IgD-negative memory B cell (primary cell): ENCODE measurements at regions not wholly inside any gene's neighbourhood (a gene's known extent, or its start where the extent isn't known, plus 50 kb on each side); places are given as distances from the start of the nearest gene placed in this dataset.

Experiments
- H3K27ac Mint-ChIP-seq, 3 donors: one replicate each; pipeline ENCODE4 v1.8.0; 2020 to 2022; ENCODE audit warnings: mild to moderate bottlenecking in 3 of 3, mixed read lengths in 3 of 3, moderate library complexity in 1 of 3
- H3K27me3 Mint-ChIP-seq: one replicate; pipeline ENCODE4 v1.8.0; 2021; ENCODE audit warnings: mixed read lengths
- H3K36me3 Mint-ChIP-seq: one replicate; pipeline ENCODE4 v1.8.0; 2020; ENCODE audit warnings: mild to moderate bottlenecking, mixed read lengths
- H3K4me1 Mint-ChIP-seq, 3 donors: one replicate each; pipeline ENCODE4 v1.8.0; 2020 to 2022; ENCODE audit warnings: mixed read lengths in 3 of 3, mild to moderate bottlenecking in 1 of 3
- H3K4me3 Mint-ChIP-seq, 4 donors: one replicate each; pipeline ENCODE4 v1.8.0; 2020 to 2022; ENCODE audit warnings: mild to moderate bottlenecking in 4 of 4, mixed read lengths in 4 of 4, moderate library complexity in 3 of 4
- H3K9me3 Mint-ChIP-seq, 3 donors: one replicate each; pipeline ENCODE4 v1.8.0; 2020 to 2021; ENCODE audit warnings: mixed read lengths in 3 of 3, mild to moderate bottlenecking in 1 of 3

GRCh38 chr9:82581516-82581915 is 481.4 kb downstream of the RASEF start:
- H3K36me3 Mint-ChIP-seq = no peaks in the 10 kb centered on the region
- no peak overlapping the region for H3K4me3 Mint-ChIP-seq
- no peak overlapping the region for H3K27ac Mint-ChIP-seq
- H3K9me3 Mint-ChIP-seq = peaks cover 2 to 4% (median 3%) of the 10 kb centered on the region in 3 donors
- no peaks in the 10 kb centered on the region for H3K4me1 Mint-ChIP-seq
- H3K27me3 Mint-ChIP-seq = no peaks in the 10 kb centered on the region

GRCh38 chr9:82581935-82582334 is 481.0 kb downstream of the RASEF start:
- peaks cover 2 to 4% (median 3%) of the 10 kb centered on the region in 3 donors for H3K9me3 Mint-ChIP-seq
- H3K27ac Mint-ChIP-seq = no peak overlapping the region
- H3K4me1 Mint-ChIP-seq = no peaks in the 10 kb centered on the region
- no peaks in the 10 kb centered on the region for H3K36me3 Mint-ChIP-seq
- no peak overlapping the region for H3K4me3 Mint-ChIP-seq
- no peaks in the 10 kb centered on the region for H3K27me3 Mint-ChIP-seq

- H3K27ac Mint-ChIP-seq = no peak overlapping the region
- H3K9me3 Mint-ChIP-seq = peaks cover 2 to 4% (median 2%) of the 10 kb centered on the region in 3 donors
- no peaks in the 10 kb centered on the region for H3K27me3 Mint-ChIP-seq
- no peaks in the 10 kb centered on the region for H3K4me1 Mint-ChIP-seq
- no peaks in the 10 kb centered on the region for H3K36me3 Mint-ChIP-seq
- H3K4me3 Mint-ChIP-seq = no peak overlapping the region
Observed at GRCh38 chr9:82582693-82583092, 480.2 kb downstream of the RASEF start.

GRCh38 chr9:82583524-82583923 is 479.4 kb downstream of the RASEF start:
- Mint-ChIP-seq H3K9me3 (peaks cover 0 to 4% (median 0%) of the 10 kb centered on the region in 3 donors), H3K36me3 (no peaks in the 10 kb centered on the region), H3K4me3 (no peak overlapping the region), H3K27ac (no peak overlapping the region), H3K4me1 (no peaks in the 10 kb centered on the region), H3K27me3 (no peaks in the 10 kb centered on the region)

GRCh38 chr9:82584349-82584863 is 478.5 kb downstream of the RASEF start:
- Mint-ChIP-seq H3K36me3 (no peaks in the 10 kb centered on the region), H3K4me3 (no peak overlapping the region), H3K27ac (no peak overlapping the region), H3K27me3 (no peaks in the 10 kb centered on the region), H3K4me1 (no peaks in the 10 kb centered on the region), H3K9me3 (peaks cover 0 to under 1% (median 0%) of the 10 kb centered on the region in 3 donors)

GRCh38 chr9:82586918-82587356 is 476.0 kb downstream of the RASEF start:
- Mint-ChIP-seq H3K27ac (no peak overlapping the region), H3K4me1 (no peaks in the 10 kb centered on the region), H3K9me3 (peaks cover 0 to under 1% (median 0%) of the 10 kb centered on the region in 3 donors), H3K36me3 (no peaks in the 10 kb centered on the region), H3K4me3 (no peak overlapping the region), H3K27me3 (no peaks in the 10 kb centered on the region)

- Mint-ChIP-seq H3K36me3 (no peaks in the 10 kb centered on the region), H3K9me3 (peaks cover 0 to 1% (median 0%) of the 10 kb centered on the region in 3 donors), H3K27ac (no peak overlapping the region), H3K27me3 (no peaks in the 10 kb centered on the region), H3K4me1 (no peaks in the 10 kb centered on the region), H3K4me3 (no peak overlapping the region)
Observed at GRCh38 chr9:82588301-82589180, 474.4 kb downstream of the RASEF start.

GRCh38 chr9:82590845-82591244 is 472.1 kb downstream of the RASEF start:
- peaks cover 0 to 1% (median 0%) of the 10 kb centered on the region in 3 donors for H3K9me3 Mint-ChIP-seq
- H3K4me1 Mint-ChIP-seq = no peaks in the 10 kb centered on the region
- no peak overlapping the region for H3K27ac Mint-ChIP-seq

GRCh38 chr9:82593501-82593900 is 469.4 kb downstream of the RASEF start:
- Mint-ChIP-seq H3K36me3 (no peaks in the 10 kb centered on the region), H3K9me3 (peaks cover 0 to 1% (median 0%) of the 10 kb centered on the region in 3 donors), H3K27me3 (peaks cover 3% of the 10 kb centered on the region), H3K4me3 (no peak overlapping the region), H3K27ac (no peak overlapping the region), H3K4me1 (no peaks in the 10 kb centered on the region)

More at GRCh38 chr9:82590845-82591244, 472.1 kb downstream of the RASEF start:
- H3K36me3 Mint-ChIP-seq = no peaks in the 10 kb centered on the region
- H3K27me3 Mint-ChIP-seq = peaks cover 3% of the 10 kb centered on the region
- no peak overlapping the region for H3K4me3 Mint-ChIP-seq

GRCh38 chr9:82597241-82598203 is 465.4 kb downstream of the RASEF start:
- peaks cover 3% of the 10 kb centered on the region for H3K27me3 Mint-ChIP-seq
- H3K36me3 Mint-ChIP-seq = no peaks in the 10 kb centered on the region
- H3K4me1 Mint-ChIP-seq = peaks cover 0 to 3% (median 0%) of the 10 kb centered on the region in 3 donors
- H3K9me3 Mint-ChIP-seq = no peaks in the 10 kb centered on the region
- no peak overlapping the region for H3K27ac Mint-ChIP-seq
- no peak overlapping the region for H3K4me3 Mint-ChIP-seq

- Mint-ChIP-seq H3K27ac (no peak overlapping the region), H3K27me3 (peaks cover 3% of the 10 kb centered on the region), H3K9me3 (no peaks in the 10 kb centered on the region), H3K4me1 (peaks cover 0 to 3% (median 0%) of the 10 kb centered on the region in 3 donors), H3K36me3 (no peaks in the 10 kb centered on the region), H3K4me3 (no peak overlapping the region)
Observed at GRCh38 chr9:82598241-82599039, 464.5 kb downstream of the RASEF start.

- Mint-ChIP-seq H3K36me3 (no peaks in the 10 kb centered on the region), H3K27ac (no peak overlapping the region), H3K4me1 (peaks cover 0 to 3% (median 0%) of the 10 kb centered on the region in 3 donors), H3K9me3 (no peaks in the 10 kb centered on the region), H3K4me3 (no peak overlapping the region), H3K27me3 (peaks cover 2% of the 10 kb centered on the region)
Observed at GRCh38 chr9:82599336-82599949, 463.5 kb downstream of the RASEF start.

- Mint-ChIP-seq H3K27ac (no peak overlapping the region), H3K9me3 (no peaks in the 10 kb centered on the region), H3K27me3 (no peaks in the 10 kb centered on the region), H3K4me3 (no peak overlapping the region), H3K4me1 (peaks cover 0 to 3% (median 0%) of the 10 kb centered on the region in 3 donors), H3K36me3 (no peaks in the 10 kb centered on the region)
Observed at GRCh38 chr9:82600536-82601292, 462.2 kb downstream of the RASEF start.
